Coronary artery (tissue), 2 donors: ENCODE measurements at regions not wholly inside any gene's neighbourhood (a gene's known extent, or its start where the extent isn't known, plus 50 kb on each side); places are given as distances from the start of the nearest gene placed in this dataset.

ENCODE experiments used
- DNase-seq: peaks from one replicate; pipeline ENCODE4 v3.0.0-alpha.2; 2017; ENCODE audit warnings: low spot score
- H3K27ac ChIP-seq, 2 donors: fragments of 200-600 bp; sonication (generic); one replicate each; pipeline ENCODE4 v1.5.1; 2016 to 2019
- H3K4me3 ChIP-seq: fragments of 200-600 bp; sonication (generic); 2 replicates; pipeline ENCODE4 v1.5.1; 2016; ENCODE audit warnings: mild to moderate bottlenecking, moderate library complexity
- CTCF ChIP-seq: fragments of 200-600 bp; sonication (generic); IDR thresholded peaks from one replicate; pipeline ENCODE4 v1.5.1; 2019; ENCODE audit warnings: antibody characterized with exemption

- DNase-seq = no peak
- Histone ChIP-seq H3K27ac (no peak overlapping the region), H3K4me3 (no peak overlapping the region)
- no peak for TF ChIP-seq CTCF
Measured at GRCh38 chr5:4386152-4386551, 754.0 kb upstream of the ADAMTS16 start.

- Histone ChIP-seq H3K27ac (no peak overlapping the region), H3K4me3 (no peak overlapping the region)
- no peak for DNase-seq
- no peak for TF ChIP-seq CTCF
Measured at GRCh38 chr5:4387290-4387689, 752.8 kb upstream of the ADAMTS16 start.

GRCh38 chr5:4395752-4396151 lies 744.4 kb upstream of the ADAMTS16 start:
- DNase-seq = no peak
- H3K4me3 ChIP-seq = no peak overlapping the region
- TF ChIP-seq CTCF = no peak
- H3K27ac ChIP-seq = no peak overlapping the region

GRCh38 chr5:4405614-4406219 lies 734.4 kb upstream of the ADAMTS16 start:
- Histone ChIP-seq H3K27ac (no peak overlapping the region), H3K4me3 (no peak overlapping the region)
- DNase-seq = no peak
- TF ChIP-seq CTCF = no peak

- no peak overlapping the region for H3K4me3 ChIP-seq
- no peak for TF ChIP-seq CTCF
- H3K27ac ChIP-seq = no peak overlapping the region
- DNase-seq = no peak
Measured at GRCh38 chr5:4410151-4410550, 730.0 kb upstream of the ADAMTS16 start.

- no peak for TF ChIP-seq CTCF
- no peak overlapping the region for H3K4me3 ChIP-seq
- H3K27ac ChIP-seq = no peak overlapping the region
- DNase-seq = no peak
Measured at GRCh38 chr5:4411664-4412063, 728.5 kb upstream of the ADAMTS16 start.

- Histone ChIP-seq H3K27ac (no peak overlapping the region), H3K4me3 (no peak overlapping the region)
- no peak for TF ChIP-seq CTCF
- DNase-seq = no peak
Measured at GRCh38 chr5:4413996-4414395, 726.1 kb upstream of the ADAMTS16 start.
